IMR-90 (cell line): ENCODE measurements at regions not wholly inside any gene's neighbourhood (a gene's known extent, or its start where the extent isn't known, plus 50 kb on each side); places are given as distances from the start of the nearest gene placed in this dataset.
"Not testable (repeated sequence)": the region's sequence is repeated elsewhere in the genome, so short reads cannot be mapped to it uniquely, and the experiment has no call there.

Source experiments
- ATAC-seq: fragments of 200-7000 bp; cut with Tn5 transposase; 2 replicates; pipeline ENCODE4 v1.9.1; 2020; ENCODE audit warnings: low read depth, mild to moderate bottlenecking, moderate library complexity
- BruUV-seq: library from RNA; stranded (reverse); fragments of 400-500 nt; replicated peaks from 2 replicates; lab custom pipeline; 2021; lab: Mats Ljungman, UMichigan
- CTCF ChIA-PET: fragments of 300-600 bp; formaldehyde crosslinking; extraction: SDS; loops from one replicate; lab custom pipeline; 2021; ENCODE audit warnings: antibody characterized with exemption; lab: Yijun Ruan, JAX
- POLR2A ChIA-PET: fragments of 300-600 bp; sonication (Branson Sonifier 250); formaldehyde crosslinking; loops from one replicate; lab custom pipeline; 2022; ENCODE audit warnings: antibody characterized with exemption; ENCODE audit not compliant: unreplicated experiment; lab: Charles Lee
- DNase-seq: peaks from one replicate; pipeline ENCODE4 v3.0.0; 2013
- H2AFZ ChIP-seq: replicated peaks from 2 replicates; pipeline ENCODE3; 2013; ENCODE audit warnings: low read length, mild to moderate bottlenecking; ENCODE audit not compliant: poor library complexity
- H2AK5ac ChIP-seq: 2 replicates; pipeline ENCODE4 v1.6.1; 2013; ENCODE audit warnings: low read depth, low read length, inconsistent platforms
- H2AK9ac ChIP-seq: replicated peaks from 2 replicates; pipeline ENCODE3; 2013; ENCODE audit warnings: mild to moderate bottlenecking, low read depth, low read length, moderate library complexity; ENCODE audit not compliant: poor library complexity
- H2BK120ac ChIP-seq: 2 replicates; pipeline ENCODE4 v1.6.1; 2013; ENCODE audit warnings: low read depth, low read length, inconsistent platforms
- H2BK15ac ChIP-seq: 3 replicates; pipeline ENCODE4 v1.6.1; 2013; ENCODE audit warnings: low read depth, low read length, inconsistent platforms
- H2BK20ac ChIP-seq: 2 replicates; pipeline ENCODE4 v1.6.1; 2013; ENCODE audit warnings: low read depth, mild to moderate bottlenecking, inconsistent platforms, low read length, moderate library complexity
- H2BK5ac ChIP-seq: 2 replicates; pipeline ENCODE4 v1.6.1; 2013; ENCODE audit warnings: mild to moderate bottlenecking, low read depth, low read length, inconsistent platforms; ENCODE audit not compliant: poor library complexity, severe bottlenecking
- H3K14ac ChIP-seq: replicated peaks from 2 replicates; pipeline ENCODE4 v1.6.1; 2013; ENCODE audit warnings: low read depth, low read length, inconsistent platforms
- H3K18ac ChIP-seq: 2 replicates; pipeline ENCODE4 v1.6.1; 2013; ENCODE audit warnings: low read depth, low read length, control low read depth
- H3K23ac ChIP-seq: 2 replicates; pipeline ENCODE4 v1.6.1; 2013; ENCODE audit warnings: low read depth, low read length, inconsistent platforms
- H3K27ac ChIP-seq: 2 replicates; pipeline ENCODE4 v1.5.1; 2013; ENCODE audit warnings: mild to moderate bottlenecking, control low read depth, low read length; ENCODE audit not compliant: insufficient read depth
- H3K27me3 ChIP-seq: 2 replicates; pipeline ENCODE4 v1.6.1; 2013; ENCODE audit warnings: low read length; ENCODE audit not compliant: control insufficient read depth, insufficient read depth
- H3K36me3 ChIP-seq: 2 replicates; pipeline ENCODE4 v1.6.1; 2013; ENCODE audit warnings: low read length, mixed read lengths; ENCODE audit not compliant: control insufficient read depth, insufficient read depth
- H3K4ac ChIP-seq: 2 replicates; pipeline ENCODE4 v1.6.1; 2013; ENCODE audit warnings: low read depth, low read length, inconsistent platforms
- H3K4me1 ChIP-seq: 2 replicates; pipeline ENCODE4 v1.6.1; 2013; ENCODE audit warnings: low read length, mixed read lengths; ENCODE audit not compliant: control insufficient read depth, insufficient read depth
- H3K4me2 ChIP-seq: 2 replicates; pipeline ENCODE4 v1.6.1; 2013; ENCODE audit warnings: low read depth, mild to moderate bottlenecking, control low read depth, low read length, moderate library complexity
- H3K4me3 ChIP-seq: 2 replicates; pipeline ENCODE4 v1.5.1; 2013; ENCODE audit warnings: low read depth, mild to moderate bottlenecking, control low read depth, low read length, moderate library complexity; ENCODE audit not compliant: insufficient read depth
- H3K56ac ChIP-seq: 2 replicates; pipeline ENCODE4 v1.6.1; 2013; ENCODE audit warnings: low read length, inconsistent platforms; ENCODE audit not compliant: insufficient read depth; ENCODE audit errors: extremely low read depth
- H3K79me1 ChIP-seq, 2 experiments: 2 replicates each; pipeline ENCODE4 v1.6.1; 2013; ENCODE audit warnings: low read length in 2 of 2, inconsistent platforms in 1 of 2, low read depth in 1 of 2
- H3K9ac ChIP-seq: 2 replicates; pipeline ENCODE4 v1.6.1; 2013; ENCODE audit warnings: low read depth, low read length, control low read depth
- H3K9me1 ChIP-seq: 2 replicates; pipeline ENCODE4 v1.6.1; 2013; ENCODE audit warnings: low read length, inconsistent platforms; ENCODE audit not compliant: insufficient read depth
- H3K9me3 ChIP-seq: 2 replicates; pipeline ENCODE4 v1.6.1; 2013; ENCODE audit warnings: low read length; ENCODE audit not compliant: control insufficient read depth, insufficient read depth
- H4K20me1 ChIP-seq: 2 replicates; pipeline ENCODE4 v1.6.1; 2013; ENCODE audit warnings: low read length, inconsistent platforms; ENCODE audit not compliant: insufficient read depth
- H4K5ac ChIP-seq: 2 replicates; pipeline ENCODE4 v1.6.1; 2013; ENCODE audit warnings: mild to moderate bottlenecking, low read depth, low read length, control low read depth
- H4K8ac ChIP-seq, 2 experiments: 2 replicates each; pipeline ENCODE4 v1.6.1; 2013; ENCODE audit warnings: low read depth in 2 of 2, low read length in 2 of 2, control low read depth in 1 of 2, inconsistent platforms in 1 of 2
- H4K91ac ChIP-seq: 2 replicates; pipeline ENCODE4 v1.6.1; 2013; ENCODE audit warnings: low read depth, low read length, inconsistent platforms; ENCODE audit not compliant: insufficient read depth
- WGBS, 2 experiments: methylation state at CpG; one replicate each; pipeline versions ENCODE4 v1.1.5 to v1.1.7; 2013; ENCODE audit warnings: missing lambda C conversion rate in 2 of 2; ENCODE audit not compliant: insufficient read length in 1 of 2; ENCODE audit errors: extremely low coverage in 2 of 2; 5-methylcytosine and 5-hydroxymethylcytosine counted together
- dilution Hi-C: fragments of 300-500 bp; cut with HindIII; formaldehyde crosslinking; loops from one replicate; pipeline ENCODE4 v1.14.3; 2018; ENCODE audit warnings: low sequenced_read_pairs; ENCODE audit not compliant: unreplicated experiment
- in situ Hi-C: fragments of 300-500 bp; cut with MboI; formaldehyde crosslinking; loops from 3 replicates; pipeline ENCODE4 v1.14.3; 2019; ENCODE audit warnings: low sequenced_read_pairs, inconsistent platforms, mixed read lengths
- intact Hi-C: fragments of 100-400 bp; cut with micrococcal nuclease; formaldehyde crosslinking; loops from 2 replicates; pipeline ENCODE4 v1.10.0; 2022

DNA sequence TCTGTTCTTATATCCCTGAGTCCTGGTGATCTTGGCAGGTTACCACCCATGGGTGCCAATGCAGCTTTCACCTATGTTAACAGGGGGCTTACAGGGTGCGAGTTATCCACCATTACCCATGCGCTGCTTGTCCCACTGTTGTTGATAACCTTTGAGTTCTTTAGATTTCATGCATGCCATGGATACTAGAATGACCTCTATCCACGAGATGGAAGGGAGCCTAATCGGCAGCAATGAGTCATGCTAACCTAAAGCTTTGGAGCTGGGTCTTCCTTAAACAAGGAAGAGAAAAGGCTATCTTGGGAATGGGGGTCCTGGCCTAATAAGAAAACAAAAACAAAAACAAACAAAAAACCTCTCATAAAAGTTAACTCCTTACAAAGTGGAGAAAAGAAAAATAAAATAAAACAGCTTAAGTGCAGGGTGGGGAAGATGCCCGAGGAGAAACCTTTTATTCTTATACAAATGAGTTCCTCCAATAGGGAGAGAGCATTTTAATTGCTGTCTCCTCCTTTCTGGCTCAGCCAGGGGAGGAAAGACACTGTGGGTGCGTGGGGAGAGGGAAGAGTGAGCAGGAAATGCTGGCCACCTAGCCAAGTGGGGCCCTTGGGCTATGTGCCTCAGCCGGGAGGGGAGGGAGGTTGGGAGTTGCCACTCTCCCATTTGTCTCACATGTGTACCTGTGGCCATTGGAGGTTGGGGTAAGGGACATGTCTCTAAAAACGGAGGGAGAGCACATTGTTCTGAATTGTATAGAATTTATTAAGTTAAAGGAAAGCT lies 571.7 kb upstream of the TPTE start:
- H3K4ac ChIP-seq, H3K23ac ChIP-seq, H2BK120ac ChIP-seq, H3K27ac ChIP-seq, H3K9me3 ChIP-seq, H3K14ac ChIP-seq, BruUV-seq, H3K4me1 ChIP-seq, H2BK5ac ChIP-seq, POLR2A ChIA-PET, dilution Hi-C loops, H3K9me1 ChIP-seq, H2BK20ac ChIP-seq, H3K9ac ChIP-seq, CTCF ChIA-PET, H3K18ac ChIP-seq, H3K27me3 ChIP-seq, H3K36me3 ChIP-seq, in situ Hi-C loops, H3K56ac ChIP-seq, DNase-seq, H2AK9ac ChIP-seq, H2AK5ac ChIP-seq, H3K4me3 ChIP-seq, ATAC-seq, H4K20me1 ChIP-seq, H2AFZ ChIP-seq, H4K8ac ChIP-seq, H3K4me2 ChIP-seq, H4K91ac ChIP-seq, H4K5ac ChIP-seq, H2BK15ac ChIP-seq, H3K79me1 ChIP-seq, intact Hi-C loops: not testable (repeated sequence)
- 50% methylated on average over 1 of the region's 8 CpGs; no CpG with 5 or more reads in 1 of the 2 experiments for WGBS, 2 experiments

DNA sequence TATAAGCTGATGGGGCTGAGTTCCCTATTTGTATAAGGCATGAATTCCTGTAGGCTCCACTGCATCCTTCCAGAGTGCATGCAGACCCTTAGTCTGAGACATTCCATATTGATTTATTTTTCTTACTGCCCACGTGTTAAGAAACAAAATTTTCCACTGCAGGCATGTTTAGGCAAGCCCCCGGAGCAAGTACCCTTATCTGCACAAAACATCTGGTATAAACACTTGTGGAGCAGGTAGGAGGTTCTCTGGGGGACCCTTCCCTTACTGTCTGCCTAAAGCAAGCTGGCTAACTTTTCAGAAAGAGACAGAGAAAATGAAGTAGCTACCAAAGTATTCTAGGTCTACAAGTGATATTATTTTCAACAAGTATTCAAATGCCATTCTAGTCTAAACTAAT lies 571.0 kb upstream of the TPTE start:
- in situ Hi-C loops, H2AFZ ChIP-seq, H4K8ac ChIP-seq, H3K36me3 ChIP-seq, BruUV-seq, DNase-seq, H3K79me1 ChIP-seq, H4K5ac ChIP-seq, H3K56ac ChIP-seq, H3K9me1 ChIP-seq, H2BK20ac ChIP-seq, CTCF ChIA-PET, H4K20me1 ChIP-seq, intact Hi-C loops, H3K27ac ChIP-seq, H3K9ac ChIP-seq, ATAC-seq, H3K4me3 ChIP-seq, H2AK9ac ChIP-seq, H3K4me1 ChIP-seq, dilution Hi-C loops, H4K91ac ChIP-seq, H3K4ac ChIP-seq, H3K27me3 ChIP-seq, H3K4me2 ChIP-seq, H2BK5ac ChIP-seq, H2BK15ac ChIP-seq, H2BK120ac ChIP-seq, POLR2A ChIA-PET, H3K23ac ChIP-seq, H3K9me3 ChIP-seq, H3K18ac ChIP-seq, H2AK5ac ChIP-seq, H3K14ac ChIP-seq: not testable (repeated sequence)
- WGBS, 2 experiments = no CpG with 5 or more reads among the region's 2 CpGs
